Natural killer cell (primary cell): ENCODE measurements at regions not wholly inside any gene's neighbourhood (a gene's known extent, or its start where the extent isn't known, plus 50 kb on each side); places are given as distances from the start of the nearest gene placed in this dataset.

Experiments used
- ATAC-seq, 3 donors: fragments of 150-1000 bp in 2 of 3; fragments of 200-7000 bp in 1 of 3; cut with Tn5 transposase; 1 replicate in 1 of 3; 2 replicates in 2 of 3; pipeline ENCODE4 v1.10.0; 2021; ENCODE audit warnings: mild to moderate bottlenecking in 2 of 3, moderate library complexity in 2 of 3
- DNase-seq, 2 donors: peaks; one replicate each; pipeline versions ENCODE4 v3.0.0 to v3.0.0-alpha.2; 2013 to 2021; ENCODE audit warnings: mixed read lengths in 1 of 2
- H3K27ac ChIP-seq: one replicate; pipeline ENCODE4 v1.5.1; 2013; ENCODE audit warnings: mild to moderate bottlenecking, low read length
- H3K27me3 ChIP-seq: one replicate; pipeline ENCODE4 v1.6.1; 2013; ENCODE audit warnings: low read length; ENCODE audit not compliant: control insufficient read depth, insufficient read depth
- H3K36me3 ChIP-seq: one replicate; pipeline ENCODE4 v1.6.1; 2013; ENCODE audit warnings: low read length; ENCODE audit not compliant: control insufficient read depth, insufficient read depth
- H3K4me1 ChIP-seq: one replicate; pipeline ENCODE4 v1.6.1; 2013; ENCODE audit warnings: low read length; ENCODE audit not compliant: control insufficient read depth, insufficient read depth
- H3K4me3 ChIP-seq: one replicate; pipeline ENCODE4 v1.5.1; 2013; ENCODE audit warnings: low read length
- H3K9me3 ChIP-seq: one replicate; pipeline ENCODE4 v1.6.1; 2013; ENCODE audit warnings: low read length; ENCODE audit not compliant: control insufficient read depth, insufficient read depth
- H3K27ac Mint-ChIP-seq, 2 donors: one replicate each; pipeline ENCODE4 v1.8.0; 2022; ENCODE audit warnings: mild to moderate bottlenecking in 2 of 2, mixed read lengths in 2 of 2, moderate library complexity in 1 of 2
- H3K27me3 Mint-ChIP-seq, 2 donors: one replicate each; pipeline ENCODE4 v1.8.0; 2022; ENCODE audit warnings: low read depth in 2 of 2, mixed read lengths in 2 of 2
- H3K36me3 Mint-ChIP-seq: one replicate; pipeline ENCODE4 v1.8.0; 2022; ENCODE audit warnings: mixed read lengths
- H3K4me1 Mint-ChIP-seq, 2 donors: one replicate each; pipeline ENCODE4 v1.8.0; 2022; ENCODE audit warnings: mixed read lengths in 2 of 2
- H3K4me3 Mint-ChIP-seq: one replicate; pipeline ENCODE4 v1.8.0; 2022; ENCODE audit warnings: mild to moderate bottlenecking, moderate library complexity, mixed read lengths
- H3K9me3 Mint-ChIP-seq, 2 donors: one replicate each; pipeline ENCODE4 v1.8.0; 2022; ENCODE audit warnings: mixed read lengths in 2 of 2
- CTCF ChIP-seq: fragments of 200-600 bp; IDR thresholded peaks from one replicate; pipeline ENCODE4 v1.8.0; 2022; ENCODE audit warnings: antibody characterized with exemption
- WGBS: methylation state at CpG from one replicate; pipeline ENCODE4 v1.1.7; 2013; ENCODE audit warnings: missing lambda C conversion rate; ENCODE audit not compliant: insufficient coverage; 5-methylcytosine and 5-hydroxymethylcytosine counted together
- intact Hi-C: fragments of 100-400 bp; cut with micrococcal nuclease; formaldehyde crosslinking; loops from one replicate; pipeline ENCODE4 v1.14.2; 2022

GRCh38 chr2:62306751-62307468 lies 111.0 kb downstream of the B3GNT2 start:
- H3K36me3 ChIP-seq: no peaks in the 10 kb centered on the region
- Mint-ChIP-seq H3K9me3 (no peaks in the 10 kb centered on the region), H3K27me3 (no peaks in the 10 kb centered on the region), H3K4me1 (peaks cover 79 to 82% of the 10 kb centered on the region in 2 donors), H3K36me3 (no peaks in the 10 kb centered on the region), H3K27ac (peak overlapping the region; percentile 88 to 91), H3K4me3 (no peak overlapping the region)
- ATAC-seq (peak; percentile 38 to 70 (median 62)), DNase-seq (peak in 1 of 2 donors; percentile 76)
- WGBS: 51% methylated on average over 7 of the region's 7 CpGs
- no peaks in the 10 kb centered on the region for H3K27me3 ChIP-seq
- H3K4me3 ChIP-seq: no peak overlapping the region
- H3K9me3 ChIP-seq: no peaks in the 10 kb centered on the region
- no peak for TF ChIP-seq CTCF
- intact Hi-C loops: loop anchor here (5.0 kb wide), 1 partner anchor 110 kb away; the partner anchor contains the start of gene B3GNT2
- peak overlapping the region; percentile 39 for H3K27ac ChIP-seq
- peaks cover 84% of the 10 kb centered on the region for H3K4me1 ChIP-seq

- intact Hi-C loops: loop anchor here (5.0 kb wide), 1 partner anchor 108 kb away; the partner anchor contains the start of gene B3GNT2
- H3K4me3 ChIP-seq: no peak overlapping the region
- peaks cover 84% of the 10 kb centered on the region for H3K4me1 ChIP-seq
- no peak for TF ChIP-seq CTCF
- Mint-ChIP-seq H3K36me3 (no peaks in the 10 kb centered on the region), H3K27me3 (no peaks in the 10 kb centered on the region), H3K9me3 (no peaks in the 10 kb centered on the region), H3K4me3 (peak overlapping the region; percentile 66), H3K27ac (peak overlapping the region; percentile 88 to 91), H3K4me1 (peaks cover 81 to 84% of the 10 kb centered on the region in 2 donors)
- no peak overlapping the region for H3K27ac ChIP-seq
- no peaks in the 10 kb centered on the region for H3K27me3 ChIP-seq
- no peaks in the 10 kb centered on the region for H3K36me3 ChIP-seq
- WGBS: 69% methylated on average over 12 of the region's 12 CpGs
- no peak for ATAC-seq
- peak in 1 of 2 donors; percentile 44 for DNase-seq
- H3K9me3 ChIP-seq: no peaks in the 10 kb centered on the region
Observed at GRCh38 chr2:62305421-62306176, 109.7 kb downstream of the B3GNT2 start.

- 26% methylated on average over 13 of the region's 13 CpGs for WGBS
Observed at GRCh38 chr2:62304429-62305417, 108.8 kb downstream of the B3GNT2 start.

More at GRCh38 chr2:62304429-62305417, 108.8 kb downstream of the B3GNT2 start:
- Histone ChIP-seq H3K9me3 (no peaks in the 10 kb centered on the region), H3K27ac (peak overlapping the region; percentile 52), H3K27me3 (no peaks in the 10 kb centered on the region), H3K36me3 (no peaks in the 10 kb centered on the region), H3K4me1 (peaks cover 77% of the 10 kb centered on the region), H3K4me3 (no peak overlapping the region)
- Mint-ChIP-seq H3K36me3 (no peaks in the 10 kb centered on the region), H3K27me3 (no peaks in the 10 kb centered on the region), H3K9me3 (no peaks in the 10 kb centered on the region), H3K4me1 (peaks cover 74 to 75% of the 10 kb centered on the region in 2 donors), H3K27ac (peak overlapping the region; percentile 88 to 91), H3K4me3 (peak overlapping the region; percentile 66)
- no peak for TF ChIP-seq CTCF
- ATAC-seq (peak; percentile 62 to 69 (median 65)), DNase-seq (peak; percentile 37 to 65)
- intact Hi-C loops: loop anchor here (5.0 kb wide), 1 partner anchor 107 kb away; the partner anchor contains the start of gene B3GNT2
